SK-N-MC (cell line): ENCODE measurements at regions not wholly inside any gene's neighbourhood (a gene's known extent, or its start where the extent isn't known, plus 50 kb on each side); places are given as distances from the start of the nearest gene placed in this dataset.

Experiments used
- EZH2 ChIP-seq: fragments of 200-600 bp; sonication (generic); IDR thresholded peaks from one replicate; pipeline ENCODE4 v1.6.1; 2017; ENCODE audit warnings: antibody characterized with exemption
- POLR2AphosphoS5 ChIP-seq: IDR thresholded peaks from 2 replicates; pipeline ENCODE4 v1.6.1; 2012; ENCODE audit warnings: mild to moderate bottlenecking, low read depth, low read length, borderline replicate concordance

DNA sequence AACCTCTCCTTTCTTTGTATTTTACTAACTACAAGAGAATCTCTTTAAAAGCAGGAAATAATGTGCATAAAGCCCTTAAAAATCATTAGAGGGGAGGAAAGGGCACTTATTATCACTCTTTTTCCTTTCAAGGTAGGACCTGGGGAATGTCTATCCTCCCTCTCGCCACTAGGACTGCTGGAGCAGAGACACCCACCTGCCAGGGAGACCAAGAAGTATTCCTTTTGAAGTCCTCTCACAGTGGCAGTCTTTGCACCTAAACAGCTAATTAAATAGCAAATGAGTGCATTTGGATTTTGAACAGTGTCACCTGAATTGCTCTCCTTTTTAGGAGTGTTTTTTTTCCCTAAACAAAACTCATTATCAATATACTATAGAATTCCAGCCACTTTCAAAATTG is 874.1 kb downstream of the ZPLD1 start:
- TF ChIP-seq POLR2AphosphoS5: no peak
- TF ChIP-seq EZH2: no peak
